ENCODE measurements at regions not wholly inside any gene's neighbourhood (a gene's known extent, or its start where the extent isn't known, plus 50 kb on each side); places are given as distances from the start of the nearest gene placed in this dataset.

GRCh38 chr1:88541596-88541995, 142.5 kb upstream of the PKN2 start:
- H3K79me2 ChIP-seq (ENCODE audit: low read length): no peaks in the 10 kb centered on the region
- DNase-seq (no peak), ATAC-seq (no peak)
- H3K27ac ChIP-seq (ENCODE audit: low read length): no peak overlapping the region
- no peaks in the 10 kb centered on the region for H3K9me2 ChIP-seq (replicated peaks; ENCODE audit: low read length)
- H4K20me1 ChIP-seq (ENCODE audit: low read length): no peaks in the 10 kb centered on the region
- TF ChIP-seq EZH2phosphoT487 (IDR thresholded peaks at IDR 0.05; ENCODE audit: borderline replicate concordance, low read length) (no peak), EZH2 (IDR thresholded peaks at IDR 0.05; ENCODE audit: low read length, unreplicated experiment) (no peak), CTCF (conservative IDR thresholded peaks at IDR 0.05; ENCODE audit: low read depth, low read length) (no peak)
- H3K4me1 ChIP-seq (ENCODE audit: insufficient read depth, low read length): no peaks in the 10 kb centered on the region
- POLR2A ChIA-PET (ENCODE audit: unreplicated experiment): no interaction called here
- no peak overlapping the region for H3K9ac ChIP-seq (ENCODE audit: low read length)
- H3K4me3 ChIP-seq (ENCODE audit: low read length): no peak overlapping the region
- intact Hi-C loops (cut with micrococcal nuclease): no loop called here
- no peaks in the 10 kb centered on the region for H3K27me3 ChIP-seq (ENCODE audit: low read length)
- H3K36me3 ChIP-seq (ENCODE audit: low read depth, low read length): no peaks in the 10 kb centered on the region
- H3K9me3 ChIP-seq (ENCODE audit: low read length): no peaks in the 10 kb centered on the region
- CTCF ChIA-PET: no interaction called here
- BruUV-seq (replicated peaks): no TSS peak
- no peak overlapping the region for H3K4me2 ChIP-seq (ENCODE audit: low read length)
- H3F3A ChIP-seq (ENCODE audit: low read length, unreplicated experiment): no peaks in the 10 kb centered on the region
- no peak overlapping the region for H2AFZ ChIP-seq (ENCODE audit: low read length)

- no peak overlapping the region for H3K27ac ChIP-seq (ENCODE audit: low read length)
- no peak for ATAC-seq
- no TSS peak for BruUV-seq (replicated peaks)
- CTCF ChIA-PET: no interaction called here
- no peaks in the 10 kb centered on the region for H3K9me2 ChIP-seq (replicated peaks; ENCODE audit: low read length)
- H4K20me1 ChIP-seq (ENCODE audit: low read length): no peaks in the 10 kb centered on the region
- H3K4me1 ChIP-seq (ENCODE audit: insufficient read depth, low read length): no peaks in the 10 kb centered on the region
- H3K36me3 ChIP-seq (ENCODE audit: low read depth, low read length): no peaks in the 10 kb centered on the region
- no peaks in the 10 kb centered on the region for H3F3A ChIP-seq (ENCODE audit: low read length, unreplicated experiment)
- intact Hi-C loops (cut with micrococcal nuclease): no loop called here
- H3K27me3 ChIP-seq (ENCODE audit: low read length): no peaks in the 10 kb centered on the region
- H3K79me2 ChIP-seq (ENCODE audit: low read length): no peaks in the 10 kb centered on the region
- no peak overlapping the region for H3K4me3 ChIP-seq (ENCODE audit: low read length)
- TF ChIP-seq EZH2phosphoT487 (IDR thresholded peaks at IDR 0.05; ENCODE audit: borderline replicate concordance, low read length) (no peak), EZH2 (IDR thresholded peaks at IDR 0.05; ENCODE audit: low read length, unreplicated experiment) (no peak), CTCF (conservative IDR thresholded peaks at IDR 0.05; ENCODE audit: low read depth, low read length) (no peak)
- no peak overlapping the region for H3K4me2 ChIP-seq (ENCODE audit: low read length)
- no peak overlapping the region for H3K9ac ChIP-seq (ENCODE audit: low read length)
- no peak overlapping the region for H2AFZ ChIP-seq (ENCODE audit: low read length)
- POLR2A ChIA-PET (ENCODE audit: unreplicated experiment): no interaction called here
- no peaks in the 10 kb centered on the region for H3K9me3 ChIP-seq (ENCODE audit: low read length)
- no peak for DNase-seq
These were observed 139.9 kb upstream of the PKN2 start for GRCh38 chr1:88544195-88544594.

- no peak for TF ChIP-seq EZH2phosphoT487 (IDR thresholded peaks at IDR 0.05; ENCODE audit: borderline replicate concordance, low read length)
- TF ChIP-seq EZH2 (IDR thresholded peaks at IDR 0.05; ENCODE audit: low read length, unreplicated experiment): no peak
- TF ChIP-seq CTCF (conservative IDR thresholded peaks at IDR 0.05; ENCODE audit: low read depth, low read length): peak; percentile 64
- H3K4me1 ChIP-seq (ENCODE audit: insufficient read depth, low read length): no peaks in the 10 kb centered on the region
- no peaks in the 10 kb centered on the region for H3K36me3 ChIP-seq (ENCODE audit: low read depth, low read length)
- H3F3A ChIP-seq (ENCODE audit: low read length, unreplicated experiment): no peaks in the 10 kb centered on the region
- ATAC-seq: no peak
- no peaks in the 10 kb centered on the region for H3K79me2 ChIP-seq (ENCODE audit: low read length)
- H3K4me3 ChIP-seq (ENCODE audit: low read length): no peak overlapping the region
- H3K27me3 ChIP-seq (ENCODE audit: low read length): no peaks in the 10 kb centered on the region
- intact Hi-C loops (cut with micrococcal nuclease): loop anchor here (2.0 to 5.0 kb wide), 2 partner anchors 247 to 369 kb away; no protein-coding TSS in a partner anchor
- no TSS peak for BruUV-seq (replicated peaks)
- no peak overlapping the region for H3K9ac ChIP-seq (ENCODE audit: low read length)
- DNase-seq: peak; percentile 43
- H4K20me1 ChIP-seq (ENCODE audit: low read length): no peaks in the 10 kb centered on the region
- H3K9me3 ChIP-seq (ENCODE audit: low read length): no peaks in the 10 kb centered on the region
- no peaks in the 10 kb centered on the region for H3K9me2 ChIP-seq (replicated peaks; ENCODE audit: low read length)
- no peak overlapping the region for H3K27ac ChIP-seq (ENCODE audit: low read length)
- POLR2A ChIA-PET (ENCODE audit: unreplicated experiment): interaction anchor here (0.6 kb wide), 1 partner anchor 18 kb away, joined by 4 read pairs; no protein-coding TSS in a partner anchor
- no peak overlapping the region for H3K4me2 ChIP-seq (ENCODE audit: low read length)
- CTCF ChIA-PET: interaction anchor here (0.7 to 0.9 kb wide), 2 partner anchors 366 to 369 kb away, joined by 3 to 5 read pairs; no protein-coding TSS in a partner anchor
- H2AFZ ChIP-seq (ENCODE audit: low read length): no peak overlapping the region
These were observed 134.5 kb upstream of the PKN2 start for GRCh38 chr1:88549536-88549935.

All from PC-3 (cell line).